Skin epidermis (tissue), 12 donors: ENCODE measurements at regions not wholly inside any gene's neighbourhood (a gene's known extent, or its start where the extent isn't known, plus 50 kb on each side); places are given as distances from the start of the nearest gene placed in this dataset.
"Not testable (repeated sequence)": the region's sequence is repeated elsewhere in the genome, so short reads cannot be mapped to it uniquely, and the experiment has no call there.

Experiments used
- H3K27ac ChIP-seq, 21 experiments: fragments of 200-600 bp; sonication (generic) in 11 of 21; one replicate each; pipeline ENCODE4 v1.5.0; 2020; ENCODE audit warnings: mild to moderate bottlenecking in 3 of 21, inconsistent platforms in 2 of 21, moderate library complexity in 2 of 21
- H3K4me3 ChIP-seq, 7 experiments: fragments of 200-600 bp; sonication (generic) in 2 of 7; one replicate each; pipeline ENCODE4 v1.5.0; 2020; ENCODE audit warnings: inconsistent platforms in 2 of 7, mild to moderate bottlenecking in 2 of 7, moderate library complexity in 1 of 7

DNA sequence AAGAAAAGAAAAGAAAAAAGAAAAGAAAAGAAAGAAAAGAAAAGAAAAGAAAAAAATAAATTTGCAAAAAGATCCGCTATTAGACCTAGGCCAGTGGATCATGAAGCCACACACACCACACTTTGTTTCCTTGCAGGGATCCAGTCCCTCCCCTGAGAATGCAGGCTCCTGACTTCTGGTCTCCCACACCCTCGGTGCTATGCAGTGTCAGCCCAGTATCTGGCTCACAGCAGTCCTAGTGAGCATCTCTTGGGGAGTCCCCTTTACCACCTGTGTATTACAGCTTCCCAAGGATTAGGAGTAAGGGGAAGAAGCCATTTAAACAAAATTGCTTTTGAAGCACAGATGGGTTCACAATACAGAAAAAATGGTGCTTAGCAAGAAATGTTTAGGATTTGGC is 174.1 kb upstream of the IRF2BP2 start:
- H3K27ac ChIP-seq, H3K4me3 ChIP-seq: not testable (repeated sequence)

DNA sequence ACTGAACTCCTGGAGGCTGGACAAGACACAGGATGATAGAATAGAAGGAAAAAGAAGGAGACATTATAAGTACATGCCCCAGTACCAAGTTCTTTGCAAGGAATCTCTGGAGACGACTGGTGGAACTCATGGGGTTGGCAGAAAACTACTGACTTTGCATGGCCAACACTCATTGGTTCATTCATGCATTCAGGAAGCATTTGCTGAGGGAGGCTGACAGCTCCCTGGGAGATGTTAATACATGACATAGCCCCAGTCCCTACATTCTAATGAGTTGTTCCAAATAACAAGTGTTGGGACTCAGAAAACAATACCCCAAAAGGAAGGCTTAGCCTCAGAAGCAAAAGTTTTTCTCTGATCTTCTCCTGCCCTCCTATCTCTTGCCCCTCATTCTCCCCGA is 172.8 kb upstream of the IRF2BP2 start:
- no peak overlapping the region for H3K4me3 ChIP-seq
- H3K27ac ChIP-seq: no peak overlapping the region

- H3K4me3 ChIP-seq: no peak overlapping the region
- no peak overlapping the region for H3K27ac ChIP-seq
Observed at GRCh38 chr1:234782105-234782751, 172.2 kb upstream of the IRF2BP2 start.

DNA sequence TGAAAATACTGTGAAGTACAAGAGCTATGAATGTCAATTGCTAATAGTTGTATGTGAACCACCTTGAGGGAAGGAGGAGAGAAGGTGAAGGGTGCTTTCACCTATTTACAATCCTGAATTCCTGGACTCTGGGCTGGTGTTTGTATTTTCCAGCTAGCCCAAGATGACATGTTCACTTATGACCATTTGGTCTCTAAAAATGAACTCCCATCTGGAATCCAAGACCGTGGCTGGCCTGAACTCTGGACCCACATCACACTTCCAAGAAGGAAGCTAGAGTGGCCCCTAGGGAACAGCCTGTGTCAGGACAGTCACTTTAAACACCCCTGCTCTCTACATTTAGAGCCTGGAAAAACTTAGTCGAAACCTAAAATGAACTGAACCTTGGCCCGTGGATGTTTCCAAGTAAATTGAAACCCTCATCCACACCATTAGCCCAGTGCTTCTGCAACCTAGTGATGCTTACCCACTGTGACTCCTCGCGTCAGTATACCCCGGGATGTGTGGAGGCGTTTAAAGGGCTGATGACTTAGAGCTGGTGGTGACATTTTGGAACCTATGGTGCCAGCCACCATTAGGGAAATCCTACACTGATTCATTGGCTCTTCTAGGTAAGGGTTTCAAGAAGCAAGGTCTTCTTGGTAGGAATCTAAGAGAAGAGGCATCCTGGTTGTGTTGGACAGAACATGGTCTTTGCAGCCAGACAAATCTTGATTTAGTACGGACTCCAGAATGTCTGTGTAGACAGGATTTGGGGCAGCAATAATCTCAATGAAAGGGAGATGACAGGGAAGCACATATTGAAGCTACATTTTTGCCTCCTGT is 171.5 kb upstream of the IRF2BP2 start:
- no peak overlapping the region for H3K27ac ChIP-seq

GRCh38 chr1:234780531-234781162 is 170.7 kb upstream of the IRF2BP2 start:
- H3K27ac ChIP-seq: no peak overlapping the region

More for the DNA sequence above, 171.5 kb upstream of the IRF2BP2 start:
- H3K4me3 ChIP-seq: no peak overlapping the region

DNA sequence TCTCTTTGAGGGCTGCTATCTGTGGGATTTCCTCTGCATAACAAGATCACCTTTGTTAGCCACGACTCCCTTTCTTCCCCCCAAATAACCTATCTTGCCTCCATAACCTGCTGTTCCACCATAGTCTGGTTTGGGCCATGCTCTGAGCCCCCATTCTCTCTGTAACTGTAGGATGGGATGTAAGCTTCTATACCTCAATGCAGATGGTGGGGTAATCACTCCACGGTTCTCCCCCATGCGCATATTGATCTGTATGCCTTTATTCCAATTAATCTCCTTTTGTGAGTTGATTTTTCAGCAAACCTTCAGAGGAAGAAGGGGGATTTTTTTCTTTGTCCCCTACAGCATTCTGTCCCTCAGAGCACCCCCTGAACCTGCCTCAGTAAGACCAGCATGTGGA is 170.1 kb upstream of the IRF2BP2 start:
- H3K4me3 ChIP-seq: no peak overlapping the region
- no peak overlapping the region for H3K27ac ChIP-seq

More at GRCh38 chr1:234780531-234781162, 170.7 kb upstream of the IRF2BP2 start:
- no peak overlapping the region for H3K4me3 ChIP-seq

GRCh38 chr1:234779600-234779999 is 169.6 kb upstream of the IRF2BP2 start:
- H3K27ac ChIP-seq, H3K4me3 ChIP-seq: not testable (repeated sequence)

DNA sequence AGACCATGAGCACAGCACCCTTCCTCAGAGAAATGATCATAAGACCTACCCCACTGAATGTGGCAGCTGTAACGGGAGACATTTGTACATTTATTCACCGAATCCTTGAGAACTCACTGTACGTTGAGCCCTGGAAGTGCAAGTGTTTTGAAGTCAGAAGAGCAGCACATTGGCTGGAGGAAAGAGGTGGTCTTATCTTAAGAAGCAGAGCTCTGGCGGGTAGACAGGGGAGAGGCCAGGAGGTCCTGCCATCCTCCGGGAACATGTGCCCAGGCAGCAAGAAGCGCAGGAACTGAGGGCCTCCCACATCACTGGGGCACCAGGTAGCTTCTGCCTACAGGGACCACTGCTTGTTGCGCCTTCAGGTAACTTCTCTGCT is 169.2 kb upstream of the IRF2BP2 start:
- no peak overlapping the region for H3K27ac ChIP-seq
- no peak overlapping the region for H3K4me3 ChIP-seq

DNA sequence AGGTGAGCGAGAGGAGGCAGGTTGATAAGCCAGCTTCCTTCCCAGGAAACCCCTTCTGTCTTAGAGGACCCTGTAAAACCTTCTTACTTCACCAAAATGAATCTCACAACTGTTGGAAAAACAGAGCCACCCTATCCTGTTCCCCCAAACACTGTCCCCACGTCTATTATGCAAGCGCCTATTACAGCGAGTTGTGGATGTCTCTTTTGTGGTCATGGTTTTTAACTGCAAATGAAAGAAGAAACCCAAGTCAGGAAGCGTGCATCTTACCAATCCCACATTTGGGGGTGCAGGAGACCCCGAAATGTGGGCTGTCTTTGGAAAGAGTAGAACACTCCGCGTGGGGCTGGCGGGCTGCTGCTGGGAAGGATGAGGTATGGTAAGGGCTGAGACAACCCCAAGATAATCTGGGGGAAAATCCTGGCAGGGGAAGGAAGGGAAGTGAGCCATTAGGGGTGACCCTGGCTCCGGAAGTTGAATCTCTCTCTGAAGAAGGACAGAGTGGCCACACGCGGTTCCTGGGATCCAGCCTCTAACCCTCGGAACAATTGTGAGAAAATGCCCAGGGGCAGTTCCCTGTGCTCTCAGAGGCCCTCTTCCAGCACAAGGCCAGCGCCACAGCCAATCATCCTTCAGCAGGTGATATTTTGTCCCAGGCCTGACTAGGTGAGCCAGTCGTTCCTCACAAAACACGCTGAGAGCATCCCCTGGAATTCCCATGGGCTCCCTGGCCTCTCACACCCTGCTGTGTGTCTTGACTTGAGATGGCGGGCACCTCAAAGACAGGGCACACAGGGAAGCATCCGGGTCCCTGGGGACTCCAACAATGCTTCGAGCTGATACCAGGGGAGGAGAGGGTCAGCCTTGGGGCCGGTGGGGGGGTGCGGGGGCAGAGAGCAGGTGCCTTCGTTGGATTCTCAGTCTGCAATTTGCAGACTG is 168.5 kb upstream of the IRF2BP2 start:
- Histone ChIP-seq H3K27ac (no peak overlapping the region), H3K4me3 (no peak overlapping the region)

GRCh38 chr1:234777856-234778220 is 167.9 kb upstream of the IRF2BP2 start:
- Histone ChIP-seq H3K27ac (no peak overlapping the region), H3K4me3 (no peak overlapping the region)

DNA sequence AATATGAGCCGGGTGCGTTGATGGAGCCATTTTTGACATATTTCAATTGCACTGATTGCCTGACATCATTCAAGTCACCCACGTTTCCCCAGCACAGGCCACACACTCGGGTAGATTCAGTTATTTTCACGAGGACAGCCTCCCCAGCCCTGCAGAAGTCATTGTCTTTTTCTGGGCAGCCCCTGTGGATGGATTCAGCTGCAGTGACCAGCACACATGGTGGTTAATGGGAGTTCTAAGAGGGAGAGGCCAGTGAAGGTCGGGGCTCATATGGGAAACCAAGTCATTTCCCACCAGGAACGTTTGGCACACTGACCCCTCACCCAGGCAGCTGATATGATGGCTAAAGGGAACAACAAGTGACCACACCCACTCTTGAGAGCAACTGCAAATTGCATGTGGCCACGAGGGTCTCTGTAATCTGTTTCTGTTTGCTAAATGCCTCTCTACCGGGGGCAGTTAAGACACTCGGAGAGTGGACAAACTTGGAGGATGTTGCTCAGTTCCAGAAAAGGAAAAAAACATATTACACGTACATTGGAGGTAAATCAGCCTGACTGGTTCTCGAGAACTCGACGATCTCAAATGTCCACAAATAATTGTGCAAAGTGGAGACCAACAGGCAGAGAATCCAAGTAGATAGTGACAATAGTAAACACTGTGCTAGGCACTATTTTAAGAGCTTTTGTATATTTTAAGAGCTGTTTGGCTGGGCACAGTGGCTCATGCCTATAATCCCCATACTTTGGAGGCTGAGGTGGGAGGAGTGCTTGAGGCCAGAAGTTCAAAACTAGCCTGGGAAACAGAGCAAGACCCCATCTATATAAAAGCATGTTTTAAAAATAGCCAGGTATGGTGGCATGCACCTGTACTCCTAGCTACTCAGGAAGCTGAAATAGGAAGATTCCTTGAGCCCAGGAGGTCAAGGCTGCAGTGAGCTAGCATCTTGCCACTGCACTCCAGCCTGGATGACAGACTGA is 167.2 kb upstream of the IRF2BP2 start:
- Histone ChIP-seq H3K4me3 (no peak overlapping the region), H3K27ac (no peak overlapping the region)

DNA sequence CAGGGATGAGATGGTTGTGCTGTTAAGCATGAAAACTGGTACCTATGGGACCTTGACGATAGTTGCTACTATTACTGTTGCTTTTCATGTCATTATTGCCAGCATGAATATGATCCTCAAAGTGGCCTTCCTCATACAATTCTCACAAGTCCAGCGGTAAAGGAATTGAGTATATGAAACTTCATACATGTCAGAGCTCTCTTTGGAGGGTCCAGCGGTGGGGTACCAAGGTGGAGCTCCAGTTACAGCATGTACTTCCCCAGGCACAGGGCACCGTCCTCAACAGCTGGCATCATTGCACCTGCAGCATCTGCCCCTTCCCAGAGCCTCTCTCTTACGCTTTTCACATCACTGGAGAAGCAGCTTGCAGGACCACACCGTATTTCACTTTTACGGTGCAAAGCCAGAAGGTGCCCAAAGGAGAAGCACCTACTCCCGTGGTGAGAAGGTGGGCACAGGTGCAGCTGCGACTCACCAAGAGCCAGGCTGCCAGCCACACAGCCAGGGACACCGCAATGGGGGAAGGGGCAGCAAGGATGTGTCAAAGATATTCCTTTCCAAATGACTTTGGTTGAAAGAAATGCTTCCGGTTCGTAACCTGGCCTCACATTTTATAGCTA is 166.4 kb upstream of the IRF2BP2 start:
- Histone ChIP-seq H3K27ac (no peak overlapping the region), H3K4me3 (no peak overlapping the region)

- Histone ChIP-seq H3K27ac (peak overlapping the region in 8 of 21 experiments; percentile 2 to 61 (median 16)), H3K4me3 (no peak overlapping the region)
Observed at GRCh38 chr1:234775477-234776246, 165.7 kb upstream of the IRF2BP2 start.

DNA sequence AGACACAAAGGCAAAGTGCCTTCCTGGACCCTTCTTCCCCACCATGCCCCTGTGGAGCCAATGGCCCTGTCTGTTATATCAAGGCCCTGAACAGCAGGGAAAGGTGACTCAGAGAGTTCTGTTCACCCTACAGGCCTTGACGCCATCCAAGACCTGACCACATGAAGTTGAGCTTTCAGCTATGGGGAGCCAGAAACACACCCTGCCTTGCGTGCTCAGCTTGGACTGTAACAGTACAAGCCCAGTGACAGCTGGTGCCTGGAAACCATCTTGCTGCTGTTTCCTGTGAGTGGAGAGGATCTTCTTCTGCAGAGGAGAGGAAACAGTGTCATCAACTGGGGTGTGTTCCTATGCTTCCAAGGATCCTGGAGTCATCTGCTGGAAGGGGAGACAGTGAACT is 165.0 kb upstream of the IRF2BP2 start:
- Histone ChIP-seq H3K27ac (peak overlapping the region in 9 of 21 experiments; percentile 2 to 61 (median 14)), H3K4me3 (no peak overlapping the region)

DNA sequence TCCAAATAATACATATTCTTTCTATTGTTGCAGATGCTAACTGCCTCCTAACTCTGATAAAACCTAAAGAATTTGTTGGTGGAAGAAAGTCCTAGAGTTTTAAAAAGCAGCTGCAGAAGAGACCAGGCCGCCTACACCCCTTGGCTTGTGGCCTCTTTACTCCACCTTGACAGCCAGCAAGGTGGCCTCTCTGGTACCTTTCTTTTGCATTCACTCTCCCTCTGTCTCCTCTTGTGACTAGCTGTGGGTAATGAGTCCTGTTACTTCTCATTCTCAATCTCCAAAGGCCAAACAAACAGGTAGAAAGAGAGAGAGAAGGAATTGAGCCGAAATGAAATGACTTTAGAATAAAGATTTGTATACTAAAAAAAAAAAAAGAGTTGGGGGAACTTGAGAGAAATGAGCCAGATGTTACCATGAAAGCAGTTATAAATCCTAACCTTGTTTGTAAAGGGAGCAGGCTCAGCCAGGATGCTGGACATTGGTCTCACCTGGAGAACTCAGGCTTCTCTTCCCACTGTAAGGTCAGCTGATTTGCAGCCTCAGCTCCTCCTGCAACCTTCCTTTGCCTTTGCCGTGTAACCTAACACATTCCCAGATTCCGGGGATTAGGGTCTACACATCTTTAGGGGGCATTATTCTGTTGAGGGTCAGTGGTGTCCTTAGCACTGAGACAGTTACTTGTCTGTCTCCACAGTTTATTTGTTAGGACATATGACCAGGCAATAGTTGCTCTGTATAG is 164.1 kb upstream of the IRF2BP2 start:
- H3K27ac ChIP-seq: peak overlapping the region in 4 of 21 experiments; percentile 2 to 61 (median 22)
- H3K4me3 ChIP-seq: no peak overlapping the region

DNA sequence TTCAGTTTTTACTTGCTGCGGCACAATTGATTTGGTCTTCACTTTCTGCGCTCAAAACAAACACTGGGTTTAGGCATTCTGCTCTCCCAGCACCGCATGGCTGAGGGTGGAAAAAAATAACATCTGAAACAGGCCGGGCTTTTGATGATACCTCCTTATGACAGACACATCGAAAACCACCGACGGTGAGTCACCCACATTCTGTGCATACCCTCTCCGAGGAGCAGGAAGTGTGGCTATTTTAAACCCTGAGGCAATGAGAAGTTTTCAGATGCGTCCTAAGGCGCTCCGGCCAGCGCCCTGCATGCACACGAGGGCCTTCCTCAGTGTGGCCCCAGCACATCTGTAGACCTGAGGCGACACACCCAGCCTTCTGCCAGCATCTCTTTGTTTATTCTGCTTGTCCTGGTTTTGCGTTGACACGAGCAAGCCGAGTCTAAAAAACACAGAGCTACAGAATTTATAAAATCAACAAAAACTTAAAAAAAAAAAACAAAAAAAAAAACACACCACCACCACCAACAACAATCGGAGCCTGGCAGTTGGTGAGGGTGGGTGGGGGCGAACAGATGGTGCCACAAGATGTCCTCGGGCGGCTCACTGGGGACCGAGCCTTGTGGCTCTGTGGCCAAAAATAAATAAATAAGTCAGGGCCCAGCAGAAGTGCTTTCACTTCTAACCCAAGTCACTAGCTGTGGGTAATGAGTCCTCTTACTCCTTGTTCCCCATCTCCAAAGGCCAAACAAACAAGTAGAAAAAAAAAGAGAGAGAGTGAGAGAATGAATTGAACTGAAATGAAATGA is 162.6 kb upstream of the IRF2BP2 start:
- Histone ChIP-seq H3K4me3 (no peak overlapping the region), H3K27ac (peak overlapping the region in 19 of 21 experiments; percentile 13 to 93 (median 68))
